ENCODE measurements at regions not wholly inside any gene's neighbourhood (a gene's known extent, or its start where the extent isn't known, plus 50 kb on each side); places are given as distances from the start of the nearest gene placed in this dataset.

DNA sequence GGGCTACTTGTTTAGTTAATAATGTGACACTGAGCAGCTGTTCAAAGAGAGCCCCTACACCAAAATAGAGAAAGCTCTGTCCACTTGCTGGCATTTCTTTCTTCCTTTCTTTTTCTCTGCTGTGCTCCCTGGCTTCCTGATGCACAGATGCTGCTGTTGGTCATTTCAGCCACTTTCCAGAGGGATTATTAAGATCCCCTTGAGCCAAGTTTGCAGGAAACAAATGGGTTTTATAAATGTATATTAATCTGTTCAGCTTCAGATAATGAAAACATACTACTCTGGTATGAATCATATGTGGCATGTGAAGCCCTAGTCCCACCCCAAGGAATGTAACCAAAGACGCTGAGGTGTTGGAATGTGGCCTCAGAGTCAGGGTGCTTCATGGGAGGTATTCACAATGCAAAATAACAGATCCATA lies 638.2 kb upstream of the FZD8 start:
- H3K36me3 ChIP-seq = no peaks in the 10 kb centered on the region
- no peak overlapping the region for H3K27ac ChIP-seq
- no peak for DNase-seq (ENCODE audit: low spot score)
- no peaks in the 10 kb centered on the region for H3K9me3 ChIP-seq
- no peak overlapping the region for H3K4me3 ChIP-seq
- TF ChIP-seq, protein P1, sequence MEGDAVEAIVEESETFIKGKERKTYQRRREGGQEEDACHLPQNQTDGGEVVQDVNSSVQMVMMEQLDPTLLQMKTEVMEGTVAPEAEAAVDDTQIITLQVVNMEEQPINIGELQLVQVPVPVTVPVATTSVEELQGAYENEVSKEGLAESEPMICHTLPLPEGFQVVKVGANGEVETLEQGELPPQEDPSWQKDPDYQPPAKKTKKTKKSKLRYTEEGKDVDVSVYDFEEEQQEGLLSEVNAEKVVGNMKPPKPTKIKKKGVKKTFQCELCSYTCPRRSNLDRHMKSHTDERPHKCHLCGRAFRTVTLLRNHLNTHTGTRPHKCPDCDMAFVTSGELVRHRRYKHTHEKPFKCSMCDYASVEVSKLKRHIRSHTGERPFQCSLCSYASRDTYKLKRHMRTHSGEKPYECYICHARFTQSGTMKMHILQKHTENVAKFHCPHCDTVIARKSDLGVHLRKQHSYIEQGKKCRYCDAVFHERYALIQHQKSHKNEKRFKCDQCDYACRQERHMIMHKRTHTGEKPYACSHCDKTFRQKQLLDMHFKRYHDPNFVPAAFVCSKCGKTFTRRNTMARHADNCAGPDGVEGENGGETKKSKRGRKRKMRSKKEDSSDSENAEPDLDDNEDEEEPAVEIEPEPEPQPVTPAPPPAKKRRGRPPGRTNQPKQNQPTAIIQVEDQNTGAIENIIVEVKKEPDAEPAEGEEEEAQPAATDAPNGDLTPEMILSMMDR (IDR thresholded peaks at IDR 0.05) = no peak
- H3K4me1 ChIP-seq = no peaks in the 10 kb centered on the region
- H3K27me3 ChIP-seq = no peaks in the 10 kb centered on the region

DNA sequence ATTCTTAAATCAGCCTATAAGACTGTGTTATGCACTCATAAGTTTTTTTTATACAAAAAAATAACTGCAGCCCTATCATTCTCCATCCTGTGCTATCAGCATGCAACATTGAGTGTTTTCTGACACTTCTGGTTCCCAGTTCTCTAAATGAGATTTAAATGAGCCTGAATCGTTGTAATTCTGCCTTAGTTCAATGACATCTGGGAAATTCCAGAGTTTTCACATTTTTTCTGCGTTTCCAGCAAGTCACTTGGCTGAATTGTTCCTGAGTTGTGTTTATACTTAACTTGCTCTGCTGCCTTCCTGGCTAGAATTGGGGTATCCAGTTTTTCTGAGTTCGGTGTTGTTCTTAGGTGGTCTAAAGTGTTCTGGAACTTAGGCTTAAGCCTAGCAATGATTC lies 636.1 kb upstream of the FZD8 start:
- no peak overlapping the region for H3K4me3 ChIP-seq

DNA sequence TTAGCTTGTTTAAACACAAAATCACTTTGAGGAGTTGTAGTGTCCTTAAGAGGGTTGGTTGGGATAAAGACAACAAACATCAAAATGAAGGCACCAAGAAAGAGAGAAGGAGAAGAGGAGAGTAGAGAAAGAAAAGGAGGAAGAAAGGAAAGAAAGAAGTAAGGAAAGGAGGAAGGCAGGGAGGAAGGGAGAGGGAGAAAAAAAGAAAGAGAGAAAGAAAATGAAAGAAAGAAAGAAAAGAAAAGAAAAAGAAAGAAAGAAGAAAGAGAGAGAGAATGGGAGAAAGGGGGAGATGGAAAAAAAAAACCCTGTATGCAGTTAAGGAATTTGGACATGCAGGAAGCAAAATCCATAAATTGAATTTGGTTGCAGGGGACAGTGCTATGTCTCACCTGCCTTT lies 635.4 kb upstream of the FZD8 start:
- H3K27ac ChIP-seq = no peak overlapping the region
- no peaks in the 10 kb centered on the region for H3K27me3 ChIP-seq
- H3K4me3 ChIP-seq = no peak overlapping the region
- TF ChIP-seq, protein P1 (IDR thresholded peaks at IDR 0.05) = no peak
- no peaks in the 10 kb centered on the region for H3K9me3 ChIP-seq
- H3K36me3 ChIP-seq = no peaks in the 10 kb centered on the region
- no peaks in the 10 kb centered on the region for H3K4me1 ChIP-seq
- no peak for DNase-seq (ENCODE audit: low spot score)

More for the DNA sequence above, 636.1 kb upstream of the FZD8 start:
- DNase-seq (ENCODE audit: low spot score) = no peak
- Histone ChIP-seq H3K27ac (no peak overlapping the region), H3K36me3 (no peaks in the 10 kb centered on the region), H3K27me3 (no peaks in the 10 kb centered on the region), H3K4me1 (no peaks in the 10 kb centered on the region), H3K9me3 (no peaks in the 10 kb centered on the region)
- TF ChIP-seq, protein P1 (IDR thresholded peaks at IDR 0.05) = no peak

DNA sequence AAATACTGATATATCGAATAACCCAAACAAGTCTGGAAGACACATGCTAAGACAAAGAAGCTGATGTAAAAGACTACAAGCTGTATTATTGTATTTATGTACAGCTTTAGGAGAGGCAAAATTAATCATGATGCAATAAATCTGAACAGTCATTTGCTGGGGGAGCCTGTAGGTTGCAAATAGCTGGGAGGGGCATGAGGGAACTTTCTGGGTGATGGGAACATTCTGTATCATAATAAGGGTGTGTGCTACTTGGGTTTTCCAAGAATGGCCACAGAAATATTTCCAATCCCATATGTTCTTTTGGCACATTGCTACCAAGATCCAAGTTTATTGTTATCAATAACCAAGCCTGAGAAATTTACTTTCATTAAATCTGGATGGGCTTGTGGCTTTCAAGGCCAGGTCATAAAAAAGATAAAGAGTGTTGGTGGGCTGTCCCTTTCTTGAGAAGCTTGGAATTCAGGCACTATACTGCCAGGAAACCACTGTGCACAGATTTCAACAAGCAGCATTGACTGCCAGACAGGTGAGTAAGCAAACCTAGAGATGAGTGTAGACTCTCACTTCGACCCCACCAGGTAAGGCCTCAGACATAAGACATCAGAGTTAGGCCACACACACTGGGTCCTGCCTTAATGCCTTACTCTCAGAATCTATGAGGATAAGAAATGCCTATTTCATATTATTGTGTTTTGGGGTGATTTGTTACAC lies 629.7 kb upstream of the FZD8 start:
- TF ChIP-seq, protein P1 (IDR thresholded peaks at IDR 0.05) = no peak
- Histone ChIP-seq H3K27me3 (no peaks in the 10 kb centered on the region), H3K36me3 (no peaks in the 10 kb centered on the region), H3K4me1 (no peaks in the 10 kb centered on the region), H3K9me3 (no peaks in the 10 kb centered on the region), H3K27ac (no peak overlapping the region), H3K4me3 (no peak overlapping the region)
- no peak for DNase-seq (ENCODE audit: low spot score)

DNA sequence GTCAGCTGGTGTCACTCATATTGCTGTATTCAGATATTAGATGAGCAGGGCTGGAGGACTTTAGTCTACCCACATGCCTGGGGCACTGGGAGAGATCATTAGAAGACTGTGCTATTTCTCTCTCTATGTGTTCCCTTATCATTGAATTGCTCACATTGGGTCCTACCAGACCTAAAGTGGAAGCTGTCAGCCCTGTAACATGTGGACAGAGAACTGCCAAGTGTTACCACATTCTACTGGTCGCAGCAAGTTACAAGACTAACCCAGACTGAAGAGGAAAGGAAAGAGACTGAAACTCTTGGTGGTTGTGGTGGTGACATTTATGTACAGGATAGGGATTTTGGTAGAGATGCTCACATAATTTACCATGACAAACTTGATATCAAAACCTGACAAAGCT lies 627.1 kb upstream of the FZD8 start:
- H3K36me3 ChIP-seq = no peaks in the 10 kb centered on the region
- DNase-seq (ENCODE audit: low spot score) = no peak
- H3K4me3 ChIP-seq = no peak overlapping the region
- H3K9me3 ChIP-seq = no peaks in the 10 kb centered on the region
- TF ChIP-seq, protein P1 (IDR thresholded peaks at IDR 0.05) = no peak
- H3K27ac ChIP-seq = no peak overlapping the region
- H3K4me1 ChIP-seq = no peaks in the 10 kb centered on the region
- no peaks in the 10 kb centered on the region for H3K27me3 ChIP-seq

DNA sequence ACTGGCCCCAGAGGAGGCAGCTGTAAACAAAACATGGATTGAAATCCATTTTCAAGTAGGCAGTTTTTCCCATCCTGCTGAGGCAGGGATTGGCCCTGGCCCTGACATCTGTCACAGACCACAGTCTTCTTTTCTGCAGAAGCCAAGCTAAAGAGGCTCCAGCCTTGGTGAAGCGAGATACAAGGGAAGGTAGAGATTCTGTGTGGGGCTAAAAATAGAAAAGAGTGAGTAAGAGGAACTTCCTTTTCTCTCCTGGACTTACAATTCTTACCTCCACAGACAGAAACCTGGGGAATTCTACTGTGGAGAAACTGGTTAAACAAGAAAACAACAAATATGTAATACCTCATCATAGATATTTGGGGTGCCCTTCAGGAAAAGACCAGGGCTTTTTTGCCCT lies 624.8 kb upstream of the FZD8 start:
- no peaks in the 10 kb centered on the region for H3K27me3 ChIP-seq
- no peaks in the 10 kb centered on the region for H3K4me1 ChIP-seq
- TF ChIP-seq, protein P1 (IDR thresholded peaks at IDR 0.05) = no peak
- no peak for DNase-seq (ENCODE audit: low spot score)
- H3K9me3 ChIP-seq = no peaks in the 10 kb centered on the region
- no peaks in the 10 kb centered on the region for H3K36me3 ChIP-seq
- H3K27ac ChIP-seq = no peak overlapping the region
- H3K4me3 ChIP-seq = no peak overlapping the region

Measured in right atrium auricular region (tissue), 2 donors.